ENCODE measurements at regions not wholly inside any gene's neighbourhood (a gene's known extent, or its start where the extent isn't known, plus 50 kb on each side); places are given as distances from the start of the nearest gene placed in this dataset.

GRCh38 chr3:46078712-46079400, 51.6 kb upstream of the XCR1 start:
- TF ChIP-seq PPARA (CRISPR knock-in tag; IDR thresholded peaks at IDR 0.05; ENCODE audit: borderline replicate concordance) (no peak), TSHZ2 (CRISPR knock-in tag; IDR thresholded peaks at IDR 0.05) (no peak), ZNF8 (CRISPR knock-in tag; IDR thresholded peaks at IDR 0.05) (no peak)
